Activated CD4-positive, CD25-positive, alpha-beta regulatory T cell (primary cell): ENCODE measurements at regions not wholly inside any gene's neighbourhood (a gene's known extent, or its start where the extent isn't known, plus 50 kb on each side); places are given as distances from the start of the nearest gene placed in this dataset.

Source experiments
- DNase-seq, 4 experiments: peaks; one replicate each; lab custom pipeline; 2025; lab: John Stamatoyannopoulos, UW

DNA sequence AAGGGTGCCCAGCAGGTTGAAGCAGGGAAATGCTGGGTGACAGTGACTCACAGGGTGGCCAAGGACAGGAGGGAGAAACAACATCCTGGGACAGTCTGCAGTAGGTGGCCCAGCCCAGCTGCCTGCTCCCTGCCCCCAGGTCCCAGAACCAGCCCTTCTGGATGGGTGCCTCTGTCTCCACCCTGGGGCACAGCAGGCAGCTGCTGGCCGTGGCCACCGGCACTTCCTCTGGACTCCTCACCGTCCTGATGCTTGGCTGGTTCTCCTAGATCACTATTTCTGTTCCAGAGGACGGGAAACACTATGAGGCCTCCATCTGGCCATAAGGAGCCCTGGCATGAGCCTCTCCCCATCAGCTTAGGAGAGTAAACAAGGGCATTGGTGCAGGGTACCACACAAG lies 258.9 kb downstream of the XXYLT1 start:
- no peak for DNase-seq

DNA sequence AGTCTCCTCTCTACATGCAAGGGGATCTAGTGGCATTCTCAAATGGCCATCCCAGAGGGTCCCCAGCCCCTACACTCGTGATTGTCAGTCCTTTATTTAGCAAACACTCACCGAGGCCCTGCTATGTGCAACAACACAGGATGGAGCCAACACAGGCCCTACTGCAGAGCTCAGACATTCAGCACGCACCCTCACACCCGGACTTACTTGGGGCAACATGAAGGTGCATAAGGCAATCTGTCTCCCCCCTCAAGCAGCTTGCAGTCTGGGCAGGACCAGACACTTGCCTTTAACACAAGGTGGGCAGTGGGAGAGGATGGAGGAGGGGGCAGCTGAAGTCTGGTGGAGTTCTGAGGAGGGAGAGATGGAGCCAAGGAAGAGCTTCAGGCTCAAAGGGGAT lies 258.4 kb downstream of the XXYLT1 start:
- no peak for DNase-seq

DNA sequence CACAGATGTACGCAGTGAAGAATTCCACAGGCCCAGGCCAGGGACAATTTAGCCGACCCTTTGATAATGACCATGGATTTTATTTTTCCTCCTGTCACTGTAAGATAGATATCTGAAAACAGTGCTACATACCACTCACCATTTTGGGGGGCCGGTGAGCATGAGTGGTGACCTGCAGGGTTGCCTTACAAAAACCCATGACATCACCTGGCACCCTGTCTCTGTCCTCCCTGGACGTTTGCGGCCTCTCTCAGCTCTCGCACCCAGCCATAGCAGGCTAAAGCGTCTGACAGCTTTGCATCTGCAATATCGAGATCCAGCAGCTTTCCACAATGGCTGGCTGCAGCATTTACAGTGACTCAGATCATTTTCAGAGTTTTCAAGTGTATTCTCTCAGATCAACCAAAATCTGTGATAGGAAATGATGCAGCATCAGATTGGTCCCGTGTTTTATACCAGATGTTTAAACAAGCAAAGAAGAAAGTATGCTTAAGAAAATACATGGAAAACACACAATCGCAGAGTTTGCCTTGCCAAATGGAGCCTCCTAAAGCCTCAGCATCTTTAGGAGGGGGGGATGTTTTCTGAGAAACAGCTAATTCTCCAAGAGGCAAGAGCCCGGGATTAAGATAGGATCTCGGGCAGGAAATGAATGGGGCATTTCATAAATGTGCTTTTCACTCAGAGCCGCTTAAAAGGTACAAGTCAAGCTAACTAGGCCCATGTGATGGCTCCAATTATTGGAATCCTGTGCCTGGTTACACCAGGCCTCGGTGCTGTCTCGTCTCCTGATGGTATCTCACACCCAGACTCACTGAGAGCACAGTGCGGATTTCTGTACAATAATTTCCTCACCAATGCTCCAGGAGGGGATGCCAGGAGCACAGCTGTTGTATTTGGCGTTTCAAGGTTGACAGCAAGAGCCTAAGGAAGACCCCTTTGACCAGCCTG lies 257.3 kb downstream of the XXYLT1 start:
- no peak for DNase-seq

DNA sequence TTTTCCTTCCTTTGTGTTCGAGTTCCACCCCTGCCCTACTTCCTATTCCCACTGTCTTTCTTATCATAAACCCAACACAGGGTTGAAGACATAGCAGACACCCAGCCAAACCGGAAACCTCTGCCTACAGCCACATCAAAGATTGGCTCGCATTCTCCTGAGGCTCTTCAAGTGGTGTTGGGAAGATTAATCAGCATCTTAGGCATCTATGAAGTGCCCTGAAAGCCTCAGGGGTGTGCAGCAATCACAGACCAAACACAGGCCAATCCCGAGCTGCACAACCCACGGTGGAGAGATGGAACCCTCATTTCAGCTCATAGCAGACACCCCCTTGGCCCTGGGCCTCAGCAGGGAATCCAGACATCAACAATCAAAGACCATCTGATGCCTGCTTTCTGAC lies 255.9 kb downstream of the XXYLT1 start:
- no peak for DNase-seq

DNA sequence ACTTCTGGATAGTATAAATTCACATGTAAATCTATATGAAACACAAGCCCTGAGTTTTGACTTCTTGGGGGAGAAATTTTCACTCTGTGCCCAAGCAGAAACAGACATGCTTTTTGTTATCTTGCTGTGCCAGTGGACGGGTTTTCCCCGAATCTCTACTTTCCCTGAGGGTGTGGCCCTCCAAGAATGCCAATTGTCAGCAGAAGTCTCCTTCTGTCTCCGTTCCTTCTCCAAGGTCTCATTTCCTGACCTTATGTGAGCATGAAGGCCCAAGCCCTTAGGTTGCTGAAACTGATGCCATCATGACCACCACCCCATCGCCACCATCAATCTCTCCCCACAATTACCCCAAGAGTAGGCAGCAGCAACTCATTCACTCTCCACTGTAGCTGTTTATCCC lies 253.8 kb downstream of the XXYLT1 start:
- DNase-seq = no peak
